GM18517 (cell line): ENCODE measurements at regions not wholly inside any gene's neighbourhood (a gene's known extent, or its start where the extent isn't known, plus 50 kb on each side); places are given as distances from the start of the nearest gene placed in this dataset.

ENCODE experiments used
- ATAC-seq: cut with Tn5 transposase; IDR thresholded peaks from one replicate; pipeline ENCODE4 v1.9.1; 2021; ENCODE audit warnings: mild to moderate bottlenecking, moderate library complexity; ENCODE audit not compliant: unreplicated experiment

DNA sequence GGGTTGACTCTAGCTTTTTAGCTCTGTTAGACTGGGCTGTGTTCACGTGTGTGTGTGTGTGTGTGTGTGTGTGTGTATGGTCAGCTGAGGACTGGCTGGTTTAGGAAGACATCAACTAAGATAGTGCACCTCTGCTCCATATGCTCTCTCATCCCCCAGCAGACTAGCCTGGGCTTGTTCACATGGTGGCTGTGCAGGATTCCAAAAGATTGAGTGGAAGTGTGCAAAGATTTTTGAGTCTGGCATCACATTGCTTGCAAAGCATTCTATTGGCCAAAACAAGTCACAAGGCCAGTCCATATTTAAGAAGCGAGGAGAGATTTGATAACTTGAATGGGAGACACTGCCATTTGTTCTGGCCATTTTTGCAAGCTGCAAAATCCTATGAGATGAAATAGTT, 79.7 kb upstream of the C11orf87 start:
- ATAC-seq, result no peak

DNA sequence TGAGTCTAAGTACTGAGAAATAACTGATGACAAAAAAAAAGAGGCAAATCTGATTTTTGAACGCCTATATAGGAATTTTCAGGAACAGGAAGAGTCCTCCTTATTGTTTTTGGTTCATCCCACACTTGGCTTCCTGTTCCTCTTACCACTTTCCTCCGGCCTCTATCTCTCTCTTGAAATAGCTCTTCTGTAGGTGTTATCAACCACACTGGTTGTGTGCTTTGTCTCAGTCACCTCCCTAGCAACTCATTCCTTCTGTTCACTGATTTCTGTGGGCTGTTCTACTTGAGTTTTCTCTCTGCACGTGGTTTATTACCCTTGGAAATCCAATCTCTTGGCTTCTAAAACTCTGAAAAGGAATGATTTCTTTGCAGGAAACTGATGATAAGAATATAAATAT, 78.7 kb upstream of the C11orf87 start:
- ATAC-seq, result no peak

DNA sequence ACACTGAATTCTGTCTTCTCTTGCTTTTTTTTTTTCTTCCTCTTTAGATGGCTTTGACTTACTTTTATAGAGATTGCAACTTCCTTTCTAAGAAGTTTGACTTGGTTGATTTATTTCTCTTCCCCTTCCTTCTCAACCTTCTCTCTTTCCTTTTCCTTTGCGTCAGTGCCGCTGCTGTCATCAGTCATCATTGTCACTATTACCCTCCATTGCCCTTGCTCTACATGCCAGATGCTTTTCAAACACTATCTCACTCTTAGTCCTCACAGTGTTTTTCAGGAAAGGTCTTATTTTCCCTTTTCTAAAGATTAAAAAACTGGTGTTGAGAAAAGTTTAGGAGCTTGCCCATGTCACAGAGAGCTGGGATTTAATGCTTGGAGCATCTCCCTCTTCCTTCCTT, 74.7 kb upstream of the C11orf87 start:
- ATAC-seq, result no peak

DNA sequence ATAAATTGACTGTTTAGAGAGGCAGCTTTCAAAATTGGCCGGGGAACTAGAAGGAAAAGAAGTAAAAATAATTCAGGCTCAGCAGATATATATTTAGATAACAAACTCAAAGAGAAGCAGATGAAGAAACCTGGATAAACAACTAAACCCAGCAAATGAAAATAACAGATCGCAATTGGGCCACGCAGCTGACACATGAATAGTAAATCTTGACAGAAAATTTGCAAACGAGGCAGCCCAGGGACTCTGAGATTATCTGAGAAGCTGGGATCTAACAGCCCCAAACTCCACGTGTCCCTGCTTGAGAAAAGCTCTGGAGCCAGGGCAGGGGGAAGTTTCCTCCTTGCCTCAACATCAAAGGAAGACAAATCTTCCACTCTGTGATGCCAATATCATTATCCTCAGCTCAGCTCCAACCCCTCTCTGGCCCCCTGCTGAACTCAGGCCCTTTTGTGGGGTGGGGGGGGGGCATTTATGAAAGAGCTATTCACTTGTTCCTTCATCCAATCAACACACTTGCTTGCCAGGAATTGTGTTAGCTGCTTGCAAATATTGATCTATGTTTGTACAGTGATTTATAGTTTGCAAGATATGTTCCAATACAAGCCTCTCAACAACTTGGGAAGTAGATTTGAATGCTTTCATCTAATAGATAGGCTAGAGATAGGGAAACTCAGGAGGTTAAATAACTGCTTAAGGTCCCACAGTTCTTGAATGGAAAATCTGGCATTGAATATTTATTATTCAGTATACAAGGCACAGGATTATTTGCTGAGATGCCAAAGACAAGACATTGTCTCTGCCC, 72.5 kb upstream of the C11orf87 start:
- ATAC-seq, result no peak

DNA sequence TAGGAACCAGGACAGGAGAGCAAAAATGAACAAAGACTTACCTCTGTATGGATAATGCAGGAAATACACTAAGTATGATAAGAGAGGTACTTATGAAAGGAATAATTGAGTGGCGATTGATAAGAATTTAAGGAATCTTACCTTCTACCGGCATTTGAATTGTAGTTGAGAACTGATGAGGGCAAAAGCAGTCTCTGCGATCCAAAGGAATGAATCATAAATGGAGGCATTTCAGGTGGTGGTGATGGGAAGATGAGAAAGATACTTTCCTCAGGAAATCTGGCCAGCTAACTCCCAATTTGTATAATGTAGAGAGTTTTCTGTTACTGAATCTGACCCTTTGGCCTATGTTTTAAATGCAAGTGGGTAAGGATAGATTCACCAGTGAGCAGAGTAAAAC, 71.9 kb upstream of the C11orf87 start:
- no peak for ATAC-seq

DNA sequence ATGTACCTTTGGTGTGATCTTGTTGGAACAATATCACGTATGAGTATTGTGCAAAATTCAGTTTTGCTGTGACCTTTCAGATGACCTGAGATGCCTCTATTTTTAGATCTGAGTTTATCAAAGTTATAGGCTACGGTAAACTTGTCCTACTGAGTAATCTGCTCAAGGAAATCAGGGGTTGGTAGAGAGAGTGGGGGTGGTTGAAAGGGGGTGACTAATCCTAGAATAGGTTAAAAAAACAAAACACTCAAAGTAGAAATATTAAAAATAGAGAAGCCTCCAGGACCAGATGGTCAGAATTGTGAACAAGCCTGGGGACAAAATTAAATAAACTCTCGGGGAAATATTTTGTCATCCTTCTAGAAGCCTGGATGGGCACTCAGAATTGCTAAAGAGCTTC, 59.9 kb upstream of the C11orf87 start:
- ATAC-seq, result no peak

DNA sequence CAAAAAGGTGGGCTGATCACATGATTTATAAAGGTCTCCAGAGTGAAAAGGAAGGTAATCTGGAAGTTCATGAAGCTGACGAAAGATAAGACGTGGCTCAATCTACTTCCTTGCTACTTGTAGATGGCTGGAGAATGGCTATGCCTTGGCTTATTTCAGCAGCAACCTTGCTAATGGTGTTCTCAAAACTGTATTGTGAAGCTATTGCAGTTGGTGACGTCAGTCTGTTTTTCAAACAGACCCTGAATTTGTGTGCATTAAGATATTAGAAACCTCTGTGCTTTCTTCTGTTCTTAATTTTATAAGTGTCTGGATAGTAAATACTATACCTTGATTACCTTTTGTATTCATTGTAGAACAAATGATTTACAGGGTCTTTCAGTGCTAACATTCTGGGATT, 58.3 kb upstream of the C11orf87 start:
- ATAC-seq, result no peak

DNA sequence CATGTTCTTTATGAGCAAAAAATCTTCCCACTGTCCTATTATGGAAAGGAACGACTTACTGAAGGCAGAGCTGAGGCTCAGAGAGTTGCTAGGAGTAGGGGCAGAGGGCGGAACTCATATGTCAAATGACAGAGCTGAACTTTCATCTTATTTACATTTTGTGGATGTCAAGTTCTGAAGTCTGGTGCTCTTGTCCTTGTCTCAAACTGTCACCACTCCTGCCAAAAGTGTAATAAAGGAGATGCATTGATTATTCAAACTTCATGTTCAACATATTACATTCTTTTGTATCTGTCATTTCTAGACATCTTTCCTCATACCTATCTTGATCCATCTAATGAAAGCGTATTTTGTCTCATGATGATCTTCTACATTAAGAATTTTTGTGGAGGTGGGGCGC, 57.1 kb upstream of the C11orf87 start:
- ATAC-seq, result no peak

DNA sequence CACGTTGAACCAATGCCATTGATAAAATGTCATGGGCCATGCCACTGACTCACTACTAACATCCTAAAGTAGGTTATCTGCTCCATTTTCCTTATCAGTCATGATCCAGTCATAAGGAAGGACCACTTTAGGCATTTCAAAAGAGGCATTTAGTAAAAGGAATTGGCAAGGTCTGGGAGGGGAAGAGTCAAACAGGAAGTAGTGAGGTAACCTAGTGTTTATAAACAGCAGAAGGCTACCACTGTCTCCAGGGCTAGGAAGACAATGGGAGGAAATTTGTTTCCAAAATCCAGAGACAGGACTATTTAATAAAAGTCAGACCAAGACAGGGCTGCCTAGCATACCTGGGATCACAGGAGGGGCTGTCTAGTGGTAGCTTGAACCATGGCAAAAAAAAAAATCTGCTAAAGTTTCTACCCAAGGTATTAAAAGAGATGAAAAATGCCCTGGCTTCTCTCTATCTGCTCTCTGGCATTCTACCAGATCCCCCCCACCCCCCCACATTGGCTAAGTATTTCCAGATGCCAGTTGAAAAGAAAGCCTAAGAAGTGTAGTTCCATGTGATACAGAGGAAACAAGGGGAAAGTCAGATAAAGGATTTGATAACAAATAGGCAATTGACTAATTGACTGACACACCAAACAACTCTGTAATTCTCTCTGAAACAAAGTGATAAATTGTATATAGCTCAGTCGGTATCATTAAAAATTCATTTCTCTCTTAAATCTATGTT, 50.4 kb upstream of the C11orf87 start:
- no peak for ATAC-seq
